A549 (cell line): ENCODE measurements at regions not wholly inside any gene's neighbourhood (a gene's known extent, or its start where the extent isn't known, plus 50 kb on each side); places are given as distances from the start of the nearest gene placed in this dataset.

Source experiments
- ATAC-seq, 2 experiments: fragments of 200-7000 bp in 1 of 2; fragments of >200 bp in 1 of 2; cut with Nextera tagmentation in 1 of 2; cut with Tn5 transposase in 1 of 2; 3 replicates each; pipeline versions ENCODE4 v1.8.0 to v1.9.1; 2018 to 2020; ENCODE audit warnings: mild to moderate bottlenecking in 1 of 2, moderate library complexity in 1 of 2
- CTCF ChIA-PET: fragments of 300-600 bp; sonication (Branson Sonifier 250); formaldehyde crosslinking; extraction: SDS; loops from one replicate; lab custom pipeline; 2021; ENCODE audit warnings: antibody characterized with exemption, inconsistent platforms; lab: Yijun Ruan, JAX
- POLR2A ChIA-PET: fragments of 350-600 bp; formaldehyde crosslinking; extraction: SDS; loops from one replicate; lab custom pipeline; 2021; ENCODE audit warnings: antibody characterized with exemption, inconsistent platforms; lab: Yijun Ruan, JAX
- DNase-seq, 2 experiments: peaks; one replicate each; pipeline versions ENCODE4 v3.0.0 to v3.0.0-alpha.2; 2011 to 2016; ENCODE audit warnings: low read depth in 1 of 2, low spot score in 1 of 2
- FAIRE-seq: peaks from 2 replicates; lab custom pipeline; 2011; peaks lifted over from hg19 to GRCh38; lab: Jason Lieb, UNC
- H3K27ac ChIP-seq, 2 experiments: fragments of >200 bp; sonication (Bioruptor Twin); formaldehyde crosslinking; 3 replicates each; pipeline ENCODE4 v1.5.1; 2016 to 2017
- H3K4me1 ChIP-seq: fragments of >200 bp; sonication (Bioruptor Twin); formaldehyde crosslinking; 3 replicates; pipeline ENCODE4 v1.6.1; 2016
- H3K4me2 ChIP-seq: fragments of >200 bp; sonication (Bioruptor Twin); formaldehyde crosslinking; 3 replicates; pipeline ENCODE4 v1.6.1; 2016
- H3K4me3 ChIP-seq: fragments of >200 bp; sonication (Bioruptor Twin); formaldehyde crosslinking; 3 replicates; pipeline ENCODE4 v1.5.1; 2016
- H3K9me3 ChIP-seq: fragments of >200 bp; sonication (Bioruptor Twin); formaldehyde crosslinking; 3 replicates; pipeline ENCODE4 v1.6.1; 2016
- CBX8 ChIP-seq: fragments of 200-600 bp; sonication (generic); IDR thresholded peaks from 2 replicates; pipeline ENCODE4 v1.6.1; 2016
- CHD4 ChIP-seq: fragments of 200-600 bp; sonication (generic); IDR thresholded peaks from 2 replicates; pipeline ENCODE4 v1.6.1; 2016; ENCODE audit warnings: antibody characterized with exemption, mild to moderate bottlenecking, borderline replicate concordance
- EHF ChIP-seq: fragments of 250-450 bp; sonication (Bioruptor Pico); IDR thresholded peaks from 2 replicates; pipeline ENCODE4 v1.5.0; 2020; ENCODE audit warnings: mild to moderate bottlenecking
- FOXS1 ChIP-seq: fragments of 250-450 bp; sonication (Bioruptor Pico); IDR thresholded peaks from 2 replicates; pipeline ENCODE4 v1.5.0; 2020; ENCODE audit warnings: mild to moderate bottlenecking, moderate library complexity
- HDAC2 ChIP-seq: fragments of 200-600 bp; sonication (generic); IDR thresholded peaks from 2 replicates; pipeline ENCODE4 v1.6.1; 2016
- HEYL ChIP-seq: fragments of 250-450 bp; sonication (Bioruptor Pico); IDR thresholded peaks from 2 replicates; pipeline ENCODE4 v1.8.0; 2021; ENCODE audit warnings: mild to moderate bottlenecking, moderate library complexity
- JUNB ChIP-seq: fragments of >200 bp; sonication (Bioruptor Twin); formaldehyde crosslinking; IDR thresholded peaks from 2 replicates; pipeline ENCODE4 v1.6.1; 2016
- KDM1A ChIP-seq: fragments of 200-600 bp; sonication (generic); IDR thresholded peaks from 2 replicates; pipeline ENCODE4 v1.6.1; 2016; ENCODE audit warnings: low read depth, mild to moderate bottlenecking
- MAFK ChIP-seq: fragments of 450-650 bp; IDR thresholded peaks from 2 replicates; pipeline ENCODE4 v1.6.1; 2014; ENCODE audit not compliant: partially characterized antibody
- MYC ChIP-seq: IDR thresholded peaks from 2 replicates; pipeline ENCODE4 v1.6.1; 2012; ENCODE audit warnings: mild to moderate bottlenecking, inconsistent platforms, low read length, improper control_type of control experiment, borderline replicate concordance
- RARB ChIP-seq: fragments of 250-450 bp; sonication (Bioruptor Pico); IDR thresholded peaks from 2 replicates; pipeline ENCODE4 v1.8.0; 2021; ENCODE audit warnings: mild to moderate bottlenecking, moderate library complexity
- SREBF2 ChIP-seq: fragments of 450-650 bp; IDR thresholded peaks from 2 replicates; pipeline ENCODE4 v1.6.1; 2014; ENCODE audit warnings: mild to moderate bottlenecking, moderate library complexity
- USF2 ChIP-seq: fragments of 450-650 bp; IDR thresholded peaks from 2 replicates; pipeline ENCODE4 v1.6.1; 2014; ENCODE audit warnings: antibody characterized with exemption
- ZFP36 ChIP-seq: fragments of 450-650 bp; IDR thresholded peaks from 2 replicates; pipeline ENCODE4 v1.6.1; 2014; ENCODE audit warnings: borderline replicate concordance; ENCODE audit not compliant: partially characterized antibody
- ZSCAN20 ChIP-seq: fragments of 250-450 bp; sonication (Bioruptor Pico); IDR thresholded peaks from 2 replicates; pipeline ENCODE4 v1.8.0; 2022; ENCODE audit warnings: mild to moderate bottlenecking, moderate library complexity
- WGBS: methylation state at CpG from one replicate; pipeline ENCODE4 v1.1.6; 2017; ENCODE audit errors: missing lambda C conversion rate; 5-methylcytosine and 5-hydroxymethylcytosine counted together
- TF ChIP-seq, protein P1 (sequence below): IDR thresholded peaks from 2 replicates; pipeline ENCODE4 v1.6.1; 2012
- TF ChIP-seq, protein P2 (sequence below): fragments of >200 bp; sonication (Bioruptor Twin); formaldehyde crosslinking; IDR thresholded peaks from 3 replicates; pipeline ENCODE4 v1.6.1; 2016

GRCh38 chr7:69464035-69464434 lies 134.2 kb upstream of the AUTS2 start:
- ChIA-PET POLR2A (no interaction called here), CTCF (no interaction called here)
- Histone ChIP-seq H3K27ac (no peak overlapping the region), H3K4me1 (no peaks in the 10 kb centered on the region), H3K9me3 (peaks cover 21% of the 10 kb centered on the region; the same call in 2 of the 3 replicates), H3K4me2 (no peak overlapping the region), H3K4me3 (no peak overlapping the region)
- 31% methylated on average over 3 of the region's 3 CpGs for WGBS
- no peak for DNase-seq
- FAIRE-seq: no peak
- no peak for ATAC-seq
- no peak for TF ChIP-seq SREBF2
- TF ChIP-seq, all 56 proteins: peak for 0

GRCh38 chr7:69465262-69465661 lies 133.0 kb upstream of the AUTS2 start:
- FAIRE-seq (no peak), ATAC-seq (no peak), DNase-seq (no peak)
- no peaks in the 10 kb centered on the region for H3K4me1 ChIP-seq
- ChIA-PET POLR2A (no interaction called here), CTCF (no interaction called here)
- H3K4me2 ChIP-seq: no peak overlapping the region
- 11% methylated on average over 1 of the region's 1 CpG for WGBS
- no peak overlapping the region for H3K27ac ChIP-seq
- TF ChIP-seq MAFK (no peak), RARB (no peak), MYC (no peak), JUNB (no peak), USF2 (no peak), ZFP36 (no peak), CBX8 (no peak)
- TF ChIP-seq, protein P1, sequence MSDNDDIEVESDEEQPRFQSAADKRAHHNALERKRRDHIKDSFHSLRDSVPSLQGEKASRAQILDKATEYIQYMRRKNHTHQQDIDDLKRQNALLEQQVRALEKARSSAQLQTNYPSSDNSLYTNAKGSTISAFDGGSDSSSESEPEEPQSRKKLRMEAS: no peak
- peaks cover 31% of the 10 kb centered on the region; the same call in 2 of the 3 replicates for H3K9me3 ChIP-seq
- H3K4me3 ChIP-seq: no peak overlapping the region

DNA sequence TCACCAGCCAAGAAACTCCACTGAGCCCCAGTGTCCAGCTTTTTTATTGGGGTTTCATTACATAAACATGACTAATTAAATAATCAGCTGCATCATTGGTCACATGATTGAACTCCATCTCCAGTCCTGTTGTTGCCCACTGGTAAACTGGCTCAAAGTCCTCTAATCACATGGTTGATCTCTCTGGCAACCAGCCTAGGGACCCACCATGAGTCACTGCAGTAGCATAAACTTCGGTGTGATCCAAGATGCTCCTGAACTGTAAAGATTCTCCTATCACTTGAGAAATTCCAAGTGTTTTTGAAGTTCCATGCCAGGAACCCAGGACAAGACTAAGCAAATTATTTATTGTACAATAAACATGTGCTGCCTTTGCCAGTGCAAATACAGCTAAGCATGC lies 130.4 kb upstream of the AUTS2 start:
- CTCF ChIA-PET: interaction anchor here (0.6 kb wide), 1 partner anchor 952 kb away, joined by 5 read pairs; no protein-coding TSS in a partner anchor
- no peak for FAIRE-seq
- no peaks in the 10 kb centered on the region for H3K4me1 ChIP-seq
- TF ChIP-seq CHD4 (no peak), USF2 (peak; percentile 32; the same call in 1 of the 2 replicates)
- TF ChIP-seq, all 56 proteins: peak for 1
- peak in 1 of 2 experiments; percentile 39 for DNase-seq
- 7% methylated on average over 1 of the region's 1 CpG for WGBS
- H3K4me2 ChIP-seq: no peak overlapping the region
- ATAC-seq: no peak
- POLR2A ChIA-PET: no interaction called here
- H3K9me3 ChIP-seq: peaks cover 34% of the 10 kb centered on the region; the same call in 2 of the 3 replicates
- H3K4me3 ChIP-seq: no peak overlapping the region
- no peak overlapping the region for H3K27ac ChIP-seq

DNA sequence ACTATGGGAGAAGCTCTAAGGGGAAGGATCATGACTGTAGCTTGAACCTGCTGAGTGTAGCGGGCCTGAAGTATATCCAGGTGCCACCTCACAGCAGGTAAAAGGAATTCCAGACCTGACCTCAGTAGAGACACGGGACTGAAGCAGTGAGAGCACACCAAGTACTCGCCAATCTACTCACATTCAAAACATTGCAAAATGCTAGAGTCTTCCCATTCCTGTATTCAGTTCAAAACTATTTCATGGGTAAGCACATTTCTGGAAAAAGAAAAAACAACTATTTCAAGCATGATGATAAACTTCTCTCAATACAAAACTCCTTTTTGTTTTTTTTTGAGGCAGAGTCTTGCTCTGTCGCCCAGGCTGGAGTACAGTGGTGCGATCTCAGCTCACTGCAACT lies 121.9 kb upstream of the AUTS2 start:
- no peak for DNase-seq
- Histone ChIP-seq H3K9me3 (no peaks in the 10 kb centered on the region), H3K4me3 (no peak overlapping the region), H3K4me2 (no peak overlapping the region), H3K27ac (no peak overlapping the region), H3K4me1 (no peaks in the 10 kb centered on the region)
- 56% methylated on average over 5 of the region's 5 CpGs for WGBS
- ATAC-seq: no peak
- POLR2A ChIA-PET: no interaction called here
- TF ChIP-seq FOXS1 (CRISPR knock-in tag) (no peak), HDAC2 (no peak), ZSCAN20 (CRISPR knock-in tag) (no peak), HEYL (CRISPR knock-in tag) (no peak), KDM1A (no peak), EHF (CRISPR knock-in tag) (no peak)
- TF ChIP-seq, protein P1: no peak
- TF ChIP-seq, protein P2, sequence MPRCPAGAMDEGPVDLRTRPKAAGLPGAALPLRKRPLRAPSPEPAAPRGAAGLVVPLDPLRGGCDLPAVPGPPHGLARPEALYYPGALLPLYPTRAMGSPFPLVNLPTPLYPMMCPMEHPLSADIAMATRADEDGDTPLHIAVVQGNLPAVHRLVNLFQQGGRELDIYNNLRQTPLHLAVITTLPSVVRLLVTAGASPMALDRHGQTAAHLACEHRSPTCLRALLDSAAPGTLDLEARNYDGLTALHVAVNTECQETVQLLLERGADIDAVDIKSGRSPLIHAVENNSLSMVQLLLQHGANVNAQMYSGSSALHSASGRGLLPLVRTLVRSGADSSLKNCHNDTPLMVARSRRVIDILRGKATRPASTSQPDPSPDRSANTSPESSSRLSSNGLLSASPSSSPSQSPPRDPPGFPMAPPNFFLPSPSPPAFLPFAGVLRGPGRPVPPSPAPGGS: no peak
- CTCF ChIA-PET: interaction anchor here (0.6 kb wide), 1 partner anchor 1939 kb away, joined by 3 read pairs; no protein-coding TSS in a partner anchor
- FAIRE-seq: no peak
